PC-3 (cell line): ENCODE measurements at regions not wholly inside any gene's neighbourhood (a gene's known extent, or its start where the extent isn't known, plus 50 kb on each side); places are given as distances from the start of the nearest gene placed in this dataset.

ENCODE experiments used
- ATAC-seq: fragments of 200-7000 bp; cut with Tn5 transposase; 2 replicates; pipeline ENCODE4 v1.9.1; 2020; ENCODE audit warnings: mild to moderate bottlenecking, moderate library complexity
- BruUV-seq: library from RNA; stranded (reverse); fragments of 400-500 nt; replicated peaks from 2 replicates; lab custom pipeline; 2021; lab: Mats Ljungman, UMichigan
- CTCF ChIA-PET: fragments of 300-600 bp; sonication (Branson Sonifier 250); formaldehyde crosslinking; loops from one replicate; lab custom pipeline; 2022; ENCODE audit warnings: antibody characterized with exemption; lab: Charles Lee
- POLR2A ChIA-PET: fragments of 300-600 bp; sonication (Branson Sonifier 250); formaldehyde crosslinking; loops from one replicate; lab custom pipeline; 2022; ENCODE audit warnings: antibody characterized with exemption; ENCODE audit not compliant: unreplicated experiment; lab: Charles Lee
- DNase-seq: peaks from one replicate; pipeline ENCODE4 v3.0.0-alpha.2; 2015
- H2AFZ ChIP-seq: fragments of 300-600 bp; sonication (generic); 2 replicates; pipeline ENCODE4 v1.6.0; 2016; ENCODE audit warnings: antibody characterized with exemption, low read length
- H3F3A ChIP-seq: fragments of 300-600 bp; sonication (generic); one replicate; pipeline ENCODE4 v1.6.0; 2017; ENCODE audit warnings: antibody characterized with exemption, low read length, control low read depth, mild to moderate bottlenecking; ENCODE audit not compliant: unreplicated experiment
- H3K27ac ChIP-seq: fragments of 300-600 bp; sonication (generic); 2 replicates; pipeline ENCODE4 v1.5.1; 2016; ENCODE audit warnings: mild to moderate bottlenecking, low read length
- H3K27me3 ChIP-seq: fragments of 300-600 bp; sonication (generic); 2 replicates; pipeline ENCODE4 v1.6.1; 2016; ENCODE audit warnings: low read length, mixed read lengths
- H3K36me3 ChIP-seq: fragments of 300-600 bp; sonication (generic); 2 replicates; pipeline ENCODE4 v1.6.1; 2016; ENCODE audit warnings: low read depth, mixed run types, low read length, mixed read lengths
- H3K4me1 ChIP-seq: fragments of 300-600 bp; sonication (generic); 2 replicates; pipeline ENCODE4 v1.5.1; 2016; ENCODE audit warnings: low read length; ENCODE audit not compliant: insufficient read depth
- H3K4me2 ChIP-seq: fragments of 300-600 bp; sonication (generic); 2 replicates; pipeline ENCODE4 v1.6.0; 2016; ENCODE audit warnings: low read length
- H3K4me3 ChIP-seq: fragments of 300-600 bp; sonication (generic); 2 replicates; pipeline ENCODE4 v1.5.1; 2016; ENCODE audit warnings: mild to moderate bottlenecking, low read length, mixed read lengths
- H3K79me2 ChIP-seq: fragments of 300-600 bp; sonication (generic); 2 replicates; pipeline ENCODE4 v1.6.1; 2017; ENCODE audit warnings: low read length, mixed read lengths
- H3K9ac ChIP-seq: fragments of 300-600 bp; sonication (generic); 2 replicates; pipeline ENCODE4 v1.6.0; 2016; ENCODE audit warnings: mild to moderate bottlenecking, low read length
- H3K9me2 ChIP-seq: fragments of 300-600 bp; sonication (generic); replicated peaks from 2 replicates; pipeline ENCODE4 v1.6.1; 2016; ENCODE audit warnings: mixed run types, low read length, mixed read lengths
- H3K9me3 ChIP-seq: fragments of 300-600 bp; sonication (generic); 2 replicates; pipeline ENCODE4 v1.6.1; 2016; ENCODE audit warnings: low read length, mixed read lengths
- H4K20me1 ChIP-seq: fragments of 300-600 bp; sonication (generic); 2 replicates; pipeline ENCODE4 v1.6.1; 2016; ENCODE audit warnings: low read length, mixed read lengths
- EZH2 ChIP-seq: fragments of 300-600 bp; sonication (generic); IDR thresholded peaks from one replicate; pipeline ENCODE4 v1.6.1; 2017; ENCODE audit warnings: antibody characterized with exemption, mild to moderate bottlenecking, low read length; ENCODE audit not compliant: unreplicated experiment
- EZH2phosphoT487 ChIP-seq: fragments of 300-600 bp; sonication (generic); IDR thresholded peaks from 2 replicates; pipeline ENCODE4 v1.6.1; 2018; ENCODE audit warnings: mild to moderate bottlenecking, antibody characterized with exemption, low read length, borderline replicate concordance
- intact Hi-C: fragments of 100-400 bp; cut with micrococcal nuclease; formaldehyde crosslinking; loops from 2 replicates; pipeline ENCODE4 v1.9.0; 2023
- TF ChIP-seq, protein P1 (sequence below): fragments of 300-600 bp; sonication (generic); conservative IDR thresholded peaks from 2 replicates; pipeline ENCODE4 v1.5.1; 2017; ENCODE audit warnings: antibody characterized with exemption, low read depth, mild to moderate bottlenecking, low read length

DNA sequence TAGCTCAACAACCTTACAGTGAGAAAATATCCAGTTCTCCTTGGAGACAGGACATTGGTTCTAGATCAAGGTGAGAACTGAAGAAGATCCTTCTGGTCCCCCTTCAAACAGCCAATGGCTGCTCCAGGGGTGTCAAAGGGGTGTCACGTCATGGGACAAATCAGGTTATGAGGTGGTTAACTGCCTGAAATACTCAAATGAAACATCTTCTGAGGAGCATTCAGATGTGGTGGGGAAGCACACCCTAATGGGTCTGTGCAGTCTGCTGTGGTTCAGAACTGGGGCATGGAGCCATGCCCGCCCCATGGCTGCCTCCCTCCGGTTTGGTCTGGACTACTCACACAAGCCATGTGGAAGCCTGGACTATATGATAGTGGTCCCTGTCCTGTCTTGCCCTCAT lies 52.4 kb upstream of the PARP11 start:
- BruUV-seq, result no TSS peak

DNA sequence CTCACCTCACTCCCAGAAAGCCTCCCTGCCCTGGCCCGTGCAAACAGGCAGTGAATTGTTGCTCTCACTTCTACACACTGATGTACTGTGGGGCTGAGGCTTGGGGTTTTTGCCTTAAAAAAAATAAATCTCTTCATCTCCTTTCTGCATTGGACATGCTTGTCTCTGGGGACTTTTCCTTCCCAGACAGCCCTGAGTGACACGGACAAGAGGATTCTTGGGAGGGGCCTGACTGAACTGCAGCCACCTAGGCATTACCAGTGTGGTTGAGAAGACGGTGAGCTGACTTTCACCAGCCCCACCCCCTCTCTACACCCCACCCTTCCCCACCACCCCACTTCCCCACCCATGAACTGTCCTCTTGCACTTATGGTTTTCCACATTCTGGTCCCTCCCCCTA lies 51.6 kb upstream of the PARP11 start:
- intact Hi-C loops, result no loop called here
- no peaks in the 10 kb centered on the region for H4K20me1 ChIP-seq
- CTCF ChIA-PET, result no interaction called here

More for the DNA sequence above, 52.4 kb upstream of the PARP11 start:
- H3K4me1 ChIP-seq, result no peaks in the 10 kb centered on the region
- no peaks in the 10 kb centered on the region for H3K36me3 ChIP-seq
- H3K4me3 ChIP-seq, result no peak overlapping the region
- POLR2A ChIA-PET, result no interaction called here
- peaks cover 59% of the 10 kb centered on the region for H3K27me3 ChIP-seq
- CTCF ChIA-PET, result no interaction called here
- no peak overlapping the region for H2AFZ ChIP-seq
- no peaks in the 10 kb centered on the region for H3K79me2 ChIP-seq
- no peaks in the 10 kb centered on the region for H3K9me2 ChIP-seq
- no peak overlapping the region for H3K27ac ChIP-seq
- intact Hi-C loops, result no loop called here
- ATAC-seq (no peak), DNase-seq (no peak)
- no peaks in the 10 kb centered on the region for H3F3A ChIP-seq
- no peak for TF ChIP-seq EZH2
- no peak for TF ChIP-seq EZH2phosphoT487
- TF ChIP-seq, protein P1, sequence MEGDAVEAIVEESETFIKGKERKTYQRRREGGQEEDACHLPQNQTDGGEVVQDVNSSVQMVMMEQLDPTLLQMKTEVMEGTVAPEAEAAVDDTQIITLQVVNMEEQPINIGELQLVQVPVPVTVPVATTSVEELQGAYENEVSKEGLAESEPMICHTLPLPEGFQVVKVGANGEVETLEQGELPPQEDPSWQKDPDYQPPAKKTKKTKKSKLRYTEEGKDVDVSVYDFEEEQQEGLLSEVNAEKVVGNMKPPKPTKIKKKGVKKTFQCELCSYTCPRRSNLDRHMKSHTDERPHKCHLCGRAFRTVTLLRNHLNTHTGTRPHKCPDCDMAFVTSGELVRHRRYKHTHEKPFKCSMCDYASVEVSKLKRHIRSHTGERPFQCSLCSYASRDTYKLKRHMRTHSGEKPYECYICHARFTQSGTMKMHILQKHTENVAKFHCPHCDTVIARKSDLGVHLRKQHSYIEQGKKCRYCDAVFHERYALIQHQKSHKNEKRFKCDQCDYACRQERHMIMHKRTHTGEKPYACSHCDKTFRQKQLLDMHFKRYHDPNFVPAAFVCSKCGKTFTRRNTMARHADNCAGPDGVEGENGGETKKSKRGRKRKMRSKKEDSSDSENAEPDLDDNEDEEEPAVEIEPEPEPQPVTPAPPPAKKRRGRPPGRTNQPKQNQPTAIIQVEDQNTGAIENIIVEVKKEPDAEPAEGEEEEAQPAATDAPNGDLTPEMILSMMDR, result no peak
- no peak overlapping the region for H3K9ac ChIP-seq
- no peak overlapping the region for H3K4me2 ChIP-seq
- no peaks in the 10 kb centered on the region for H4K20me1 ChIP-seq
- H3K9me3 ChIP-seq, result no peaks in the 10 kb centered on the region

DNA sequence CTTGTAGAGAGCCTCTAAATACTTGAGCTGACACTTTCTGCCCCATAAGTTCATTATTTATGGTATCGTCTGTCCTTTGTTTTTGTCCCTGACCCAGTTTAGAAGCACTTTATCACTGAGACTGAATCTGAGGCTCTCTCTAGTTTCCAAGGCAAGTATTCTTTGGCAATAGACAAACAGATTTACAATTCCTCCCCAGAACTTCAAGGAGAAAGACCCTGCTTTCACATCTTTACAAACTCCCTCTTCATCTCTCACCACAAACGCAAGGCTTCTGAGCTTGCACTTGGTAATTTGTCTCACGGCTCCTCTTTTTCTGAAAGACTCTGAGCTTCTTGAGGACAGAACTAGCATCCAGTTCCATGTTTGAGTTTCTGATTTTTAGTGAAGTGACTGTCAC lies 49.8 kb upstream of the PARP11 start:
- Histone ChIP-seq H3K4me1 (no peaks in the 10 kb centered on the region), H3K9me3 (no peaks in the 10 kb centered on the region), H3K9ac (no peak overlapping the region), H3K4me3 (no peak overlapping the region), H3K27me3 (peaks cover 73% of the 10 kb centered on the region), H3K9me2 (no peaks in the 10 kb centered on the region), H3K36me3 (no peaks in the 10 kb centered on the region), H3F3A (no peaks in the 10 kb centered on the region), H3K27ac (no peak overlapping the region), H2AFZ (no peak overlapping the region), H4K20me1 (no peaks in the 10 kb centered on the region), H3K4me2 (no peak overlapping the region), H3K79me2 (no peaks in the 10 kb centered on the region)
- POLR2A ChIA-PET, result no interaction called here
- TF ChIP-seq EZH2, result no peak
- TF ChIP-seq, protein P1, result no peak
- CTCF ChIA-PET, result no interaction called here
- no peak for DNase-seq
- intact Hi-C loops, result no loop called here
- no TSS peak for BruUV-seq
- ATAC-seq, result no peak

More for the DNA sequence above, 51.6 kb upstream of the PARP11 start:
- Histone ChIP-seq H2AFZ (no peak overlapping the region), H3K36me3 (no peaks in the 10 kb centered on the region), H3K27me3 (peaks cover 66% of the 10 kb centered on the region), H3K9me2 (no peaks in the 10 kb centered on the region), H3K4me2 (no peak overlapping the region), H3K9ac (no peak overlapping the region), H3K27ac (no peak overlapping the region), H3K4me3 (no peak overlapping the region), H3K9me3 (no peaks in the 10 kb centered on the region), H3K79me2 (no peaks in the 10 kb centered on the region), H3F3A (no peaks in the 10 kb centered on the region), H3K4me1 (no peaks in the 10 kb centered on the region)
- ATAC-seq, result no peak
- POLR2A ChIA-PET, result no interaction called here
- no peak for DNase-seq
- no TSS peak for BruUV-seq
- TF ChIP-seq EZH2phosphoT487 (no peak), EZH2 (no peak)
- TF ChIP-seq, protein P1, result no peak
